Mucosa of descending colon (tissue), 3 donors: ENCODE measurements at regions not wholly inside any gene's neighbourhood (a gene's known extent, or its start where the extent isn't known, plus 50 kb on each side); places are given as distances from the start of the nearest gene placed in this dataset.
"Not testable (repeated sequence)": the region's sequence is repeated elsewhere in the genome, so short reads cannot be mapped to it uniquely, and the experiment has no call there.

Experiments
- ATAC-seq: fragments of 200-7000 bp; cut with Tn5 transposase; one replicate; pipeline ENCODE4 v1.9.1; 2020; ENCODE audit warnings: mild to moderate bottlenecking, moderate library complexity
- DNase-seq, 3 donors: peaks; one replicate each; pipeline ENCODE4 v3.0.0-alpha.2; 2020
- H3K36me3 ChIP-seq: fragments of 200-600 bp; one replicate; pipeline ENCODE4 v1.8.0; 2021; ENCODE audit warnings: low read depth, mild to moderate bottlenecking
- H3K4me1 ChIP-seq: fragments of 200-600 bp; one replicate; pipeline ENCODE4 v1.8.0; 2021; ENCODE audit warnings: low read depth, mild to moderate bottlenecking
- H3K4me3 ChIP-seq: fragments of 200-600 bp; one replicate; pipeline ENCODE4 v1.8.0; 2021; ENCODE audit warnings: mild to moderate bottlenecking
- H3K9me3 ChIP-seq: fragments of 200-600 bp; one replicate; pipeline ENCODE4 v1.8.0; 2021; ENCODE audit warnings: mild to moderate bottlenecking
- intact Hi-C, 2 donors: fragments of 100-400 bp; cut with DNase I in 1 of 2; cut with micrococcal nuclease in 1 of 2; formaldehyde crosslinking; loops; one replicate each; pipeline versions ENCODE4 v1.11.0 to v1.11.1; 2022; cut with DNase I, micrococcal nuclease
- TF ChIP-seq, protein P1 (sequence below): fragments of 200-600 bp; IDR thresholded peaks from one replicate; pipeline ENCODE4 v1.8.0; 2022; ENCODE audit warnings: antibody characterized with exemption, mild to moderate bottlenecking
- donor health status: DM: no; HTN: no; CAD: no; lungs with moderate emphysema.
- donor health status: DM: no; HTN: no; CAD: no.
- donor health status: DM: no; HTN: yes; CAD: no.

DNA sequence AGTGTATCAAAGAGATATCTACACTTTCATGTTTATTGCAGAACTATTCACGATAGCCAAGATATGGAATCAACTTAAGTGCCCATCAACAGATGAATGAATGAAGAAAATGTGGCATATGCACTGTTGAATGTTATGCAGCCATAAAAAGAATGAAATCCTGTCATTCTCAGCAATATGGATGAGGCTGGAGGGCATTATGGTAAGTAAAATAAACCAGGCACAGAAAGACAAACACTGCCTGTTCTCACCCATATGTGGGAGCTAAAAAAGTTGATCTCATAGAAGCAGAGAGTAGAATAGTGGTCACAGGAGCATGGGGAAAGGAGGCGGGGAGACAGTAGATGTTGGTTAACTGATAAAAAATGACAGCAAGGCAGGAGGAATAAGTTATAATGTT, 561.8 kb downstream of the TOX3 start:
- H3K4me3 ChIP-seq: no peak overlapping the region
- intact Hi-C loops: no loop called here
- no peaks in the 10 kb centered on the region for H3K9me3 ChIP-seq
- no peak for DNase-seq
- TF ChIP-seq, protein P1, sequence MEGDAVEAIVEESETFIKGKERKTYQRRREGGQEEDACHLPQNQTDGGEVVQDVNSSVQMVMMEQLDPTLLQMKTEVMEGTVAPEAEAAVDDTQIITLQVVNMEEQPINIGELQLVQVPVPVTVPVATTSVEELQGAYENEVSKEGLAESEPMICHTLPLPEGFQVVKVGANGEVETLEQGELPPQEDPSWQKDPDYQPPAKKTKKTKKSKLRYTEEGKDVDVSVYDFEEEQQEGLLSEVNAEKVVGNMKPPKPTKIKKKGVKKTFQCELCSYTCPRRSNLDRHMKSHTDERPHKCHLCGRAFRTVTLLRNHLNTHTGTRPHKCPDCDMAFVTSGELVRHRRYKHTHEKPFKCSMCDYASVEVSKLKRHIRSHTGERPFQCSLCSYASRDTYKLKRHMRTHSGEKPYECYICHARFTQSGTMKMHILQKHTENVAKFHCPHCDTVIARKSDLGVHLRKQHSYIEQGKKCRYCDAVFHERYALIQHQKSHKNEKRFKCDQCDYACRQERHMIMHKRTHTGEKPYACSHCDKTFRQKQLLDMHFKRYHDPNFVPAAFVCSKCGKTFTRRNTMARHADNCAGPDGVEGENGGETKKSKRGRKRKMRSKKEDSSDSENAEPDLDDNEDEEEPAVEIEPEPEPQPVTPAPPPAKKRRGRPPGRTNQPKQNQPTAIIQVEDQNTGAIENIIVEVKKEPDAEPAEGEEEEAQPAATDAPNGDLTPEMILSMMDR: no peak
- no peak for ATAC-seq
- no peaks in the 10 kb centered on the region for H3K36me3 ChIP-seq
- H3K4me1 ChIP-seq: no peaks in the 10 kb centered on the region

DNA sequence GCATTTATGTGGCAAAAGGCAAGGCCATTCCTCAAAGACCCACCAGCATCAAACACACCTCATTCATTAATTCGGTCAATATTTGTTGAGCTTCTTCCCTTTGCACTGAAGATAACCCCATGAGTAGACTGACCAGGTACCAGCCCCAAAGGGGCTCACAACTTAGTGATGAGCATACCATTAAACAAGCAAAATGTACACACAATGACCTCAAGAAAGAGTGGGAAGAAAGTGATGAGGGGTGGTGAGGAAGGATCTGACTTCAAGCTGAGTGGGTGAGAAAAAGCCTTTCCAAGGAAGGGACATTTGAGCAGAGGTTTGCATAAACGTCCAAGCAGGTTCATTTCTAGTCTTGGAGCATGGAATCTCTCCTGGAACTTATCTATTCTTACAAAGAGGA, 562.5 kb downstream of the TOX3 start:
- intact Hi-C loops: no loop called here
- ATAC-seq: no peak

DNA sequence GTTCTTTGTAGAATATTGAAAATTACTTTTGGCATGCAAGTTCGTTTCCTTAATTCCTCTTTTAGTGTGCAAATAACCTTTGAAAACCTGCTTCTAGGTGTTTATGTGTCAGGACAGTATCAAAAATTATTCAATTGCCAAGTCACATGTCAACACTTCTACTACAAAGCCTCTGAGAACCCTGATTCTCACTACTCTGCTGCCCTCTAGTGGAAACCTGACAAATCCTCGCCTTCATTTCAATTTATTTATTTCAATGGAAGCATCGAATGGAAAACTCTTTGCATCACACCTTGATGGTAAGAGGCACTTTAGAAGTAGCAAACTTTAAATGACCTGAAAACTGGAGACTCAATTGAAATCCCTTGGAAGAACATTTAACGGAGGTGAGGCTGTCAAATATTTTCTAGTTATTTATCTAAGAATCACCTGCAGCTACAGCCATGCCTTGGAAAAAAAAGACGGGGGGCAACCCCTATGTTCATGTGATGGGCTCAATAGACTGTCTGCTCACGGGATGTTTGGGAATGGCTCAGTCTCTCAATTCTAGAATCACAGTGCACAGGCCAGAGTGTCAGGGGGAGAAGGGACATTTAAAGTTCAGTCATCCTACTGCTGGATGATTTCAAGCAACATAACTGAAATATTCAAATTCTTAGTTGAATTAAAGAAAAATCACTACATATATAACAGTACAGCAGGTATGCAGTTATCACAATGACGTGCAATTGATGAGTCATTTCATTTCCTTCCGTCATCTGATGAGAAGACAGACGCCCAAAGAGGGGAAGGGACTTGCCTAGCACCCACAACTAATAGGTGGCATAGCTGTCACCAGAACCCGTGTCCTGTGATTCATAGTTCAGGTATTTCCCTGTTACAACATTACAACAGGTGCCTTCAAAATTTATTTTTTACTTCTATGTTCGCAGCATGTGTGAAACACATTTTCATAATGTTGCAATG, 563.9 kb downstream of the TOX3 start:
- H3K4me3 ChIP-seq: no peak overlapping the region
- TF ChIP-seq, protein P1: peak; percentile 35
- H3K4me1 ChIP-seq: no peaks in the 10 kb centered on the region
- no peaks in the 10 kb centered on the region for H3K36me3 ChIP-seq
- ATAC-seq (peak; percentile 55), DNase-seq (peak in 1 of 3 donors; percentile 48)
- no peaks in the 10 kb centered on the region for H3K9me3 ChIP-seq
- intact Hi-C loops: no loop called here

More for the DNA sequence above, 562.5 kb downstream of the TOX3 start:
- TF ChIP-seq, protein P1: no peak
- no peak for DNase-seq
- H3K9me3 ChIP-seq: no peaks in the 10 kb centered on the region
- no peak overlapping the region for H3K4me3 ChIP-seq
- H3K4me1 ChIP-seq: no peaks in the 10 kb centered on the region
- H3K36me3 ChIP-seq: no peaks in the 10 kb centered on the region

DNA sequence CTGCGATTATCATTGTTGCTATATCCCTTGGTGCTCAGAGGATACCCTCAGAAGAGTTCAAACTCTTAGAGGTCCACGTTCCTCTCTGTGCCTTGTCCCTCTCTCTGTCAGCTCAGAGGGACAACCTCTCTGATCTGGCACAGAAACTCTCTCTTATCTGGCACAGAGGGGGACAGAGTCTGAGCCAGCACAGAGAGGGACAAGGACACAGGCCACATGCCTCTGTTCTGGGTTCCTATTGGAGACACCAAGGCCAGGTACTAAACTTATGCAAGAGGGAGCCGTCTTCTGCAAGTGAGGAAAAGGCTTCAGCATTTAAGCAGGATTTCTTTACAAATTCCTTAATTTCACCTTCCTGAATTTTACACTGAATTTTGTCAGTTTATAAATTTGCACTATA, 565.2 kb downstream of the TOX3 start:
- Histone ChIP-seq H3K4me3 (no peak overlapping the region), H3K36me3 (no peaks in the 10 kb centered on the region), H3K9me3 (no peaks in the 10 kb centered on the region), H3K4me1 (no peaks in the 10 kb centered on the region)
- no peak for ATAC-seq
- no peak for DNase-seq
- TF ChIP-seq, protein P1: no peak
- intact Hi-C loops: no loop called here

DNA sequence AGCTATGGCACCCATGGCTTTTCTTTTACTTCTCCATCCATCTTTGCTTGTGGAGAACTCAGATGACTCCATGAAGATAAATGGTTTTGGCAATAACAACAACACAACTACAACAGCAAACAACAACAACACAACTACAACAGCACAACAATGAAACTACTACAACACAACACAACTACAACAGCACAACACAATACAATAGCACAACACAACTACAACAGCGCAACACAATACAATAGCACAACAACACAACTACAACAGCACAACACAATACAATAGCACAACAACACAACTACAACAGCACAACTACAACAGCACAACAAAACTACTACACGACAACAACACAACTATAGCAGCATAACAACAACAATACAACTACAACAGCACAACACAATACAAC, 569.4 kb downstream of the TOX3 start:
- ATAC-seq, H3K4me1 ChIP-seq: not testable (repeated sequence)

DNA sequence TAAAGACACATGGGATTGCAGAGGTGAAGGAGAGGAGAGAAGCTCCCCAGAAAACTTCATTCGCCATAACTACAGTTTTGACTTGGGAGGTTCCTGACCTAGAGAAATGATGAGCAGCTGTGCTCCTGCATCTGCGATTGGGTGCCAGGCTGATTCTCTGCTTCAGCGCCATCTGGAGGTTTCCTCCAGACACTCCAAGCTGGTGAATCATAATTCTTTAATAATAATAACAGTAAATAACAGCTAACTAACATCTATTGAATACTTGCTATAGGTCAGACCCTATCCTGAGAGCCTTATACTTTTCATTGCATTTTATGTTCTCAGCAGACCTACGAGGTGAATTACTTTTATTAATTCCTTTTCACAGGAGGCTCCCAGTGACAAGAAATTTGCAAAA, 575.8 kb downstream of the TOX3 start:
- intact Hi-C loops: no loop called here
- DNase-seq (no peak), ATAC-seq (no peak)
- TF ChIP-seq, protein P1: no peak
- Histone ChIP-seq H3K36me3 (no peaks in the 10 kb centered on the region), H3K9me3 (no peaks in the 10 kb centered on the region), H3K4me1 (no peaks in the 10 kb centered on the region), H3K4me3 (no peak overlapping the region)

More for the DNA sequence above, 569.4 kb downstream of the TOX3 start:
- H3K36me3 ChIP-seq, H3K4me3 ChIP-seq, intact Hi-C loops, H3K9me3 ChIP-seq, DNase-seq: not testable (repeated sequence)
